MCF 10A (cell line): ENCODE measurements at regions not wholly inside any gene's neighbourhood (a gene's known extent, or its start where the extent isn't known, plus 50 kb on each side); places are given as distances from the start of the nearest gene placed in this dataset.
"Not testable (repeated sequence)": the region's sequence is repeated elsewhere in the genome, so short reads cannot be mapped to it uniquely, and the experiment has no call there.

ENCODE experiments used
- BruUV-seq: library from RNA; stranded (reverse); fragments of 400-500 nt; replicated peaks from 2 replicates; lab custom pipeline; 2021; lab: Mats Ljungman, UMichigan
- CTCF ChIA-PET: fragments of 300-600 bp; sonication (Branson Sonifier 250); formaldehyde crosslinking; extraction: SDS; loops from one replicate; lab custom pipeline; 2021; ENCODE audit warnings: antibody characterized with exemption, inconsistent platforms; lab: Yijun Ruan, JAX
- POLR2A ChIA-PET: fragments of 300-600, 350-650 bp; sonication (Branson Sonifier 250); formaldehyde crosslinking; extraction: SDS; loops from one replicate; lab custom pipeline; 2020; ENCODE audit warnings: antibody characterized with exemption, inconsistent platforms; lab: Yijun Ruan, JAX
- DNase-seq: peaks from one replicate; pipeline ENCODE4 v3.0.0-alpha.2; 2018; ENCODE audit not compliant: unreplicated experiment
- H3K27ac Mint-ChIP-seq: one replicate; pipeline ENCODE4 v1.8.0; 2022; ENCODE audit warnings: mild to moderate bottlenecking, low read depth, mixed read lengths; ENCODE audit not compliant: unreplicated experiment
- H3K27me3 Mint-ChIP-seq: one replicate; pipeline ENCODE4 v1.8.0; 2022; ENCODE audit warnings: mixed read lengths; ENCODE audit not compliant: insufficient read depth, unreplicated experiment
- H3K36me3 Mint-ChIP-seq: one replicate; pipeline ENCODE4 v1.8.0; 2022; ENCODE audit warnings: mild to moderate bottlenecking, moderate library complexity, mixed read lengths; ENCODE audit not compliant: insufficient read depth, unreplicated experiment
- H3K4me1 Mint-ChIP-seq: one replicate; pipeline ENCODE4 v1.8.0; 2022; ENCODE audit warnings: mixed read lengths; ENCODE audit not compliant: insufficient read depth, unreplicated experiment
- H3K4me3 Mint-ChIP-seq: one replicate; pipeline ENCODE4 v1.8.0; 2022; ENCODE audit warnings: mild to moderate bottlenecking, moderate library complexity, mixed read lengths; ENCODE audit not compliant: unreplicated experiment
- H3K9me3 Mint-ChIP-seq: one replicate; pipeline ENCODE4 v1.8.0; 2022; ENCODE audit warnings: mixed read lengths; ENCODE audit not compliant: unreplicated experiment
- CTCF ChIP-seq: fragments of 200-600 bp; IDR thresholded peaks from one replicate; pipeline ENCODE4 v1.8.0; 2022; ENCODE audit warnings: antibody characterized with exemption, mild to moderate bottlenecking; ENCODE audit not compliant: unreplicated experiment
- intact Hi-C: fragments of 100-400 bp; cut with micrococcal nuclease; formaldehyde crosslinking; loops from 2 replicates; pipeline ENCODE4 v1.14.1; 2022

GRCh38 chr6:167689278-167689677, 137.4 kb upstream of the AFDN start:
- BruUV-seq: no TSS peak
- H3K36me3 Mint-ChIP-seq: no peaks in the 10 kb centered on the region
- H3K4me3 Mint-ChIP-seq: no peak overlapping the region
- ChIA-PET CTCF (no interaction called here), POLR2A (no interaction called here)
- no peak for DNase-seq
- intact Hi-C loops: no loop called here
- no peak for TF ChIP-seq CTCF
- no peaks in the 10 kb centered on the region for H3K4me1 Mint-ChIP-seq
- no peak overlapping the region for H3K27ac Mint-ChIP-seq
- peaks cover 10% of the 10 kb centered on the region for H3K9me3 Mint-ChIP-seq
- peaks cover 51% of the 10 kb centered on the region for H3K27me3 Mint-ChIP-seq

- CTCF ChIA-PET: no interaction called here
- POLR2A ChIA-PET: no interaction called here
- Mint-ChIP-seq H3K27ac (no peak overlapping the region), H3K9me3 (peaks cover 10% of the 10 kb centered on the region), H3K4me3 (no peak overlapping the region), H3K36me3 (no peaks in the 10 kb centered on the region), H3K4me1 (no peaks in the 10 kb centered on the region), H3K27me3 (peaks cover 51% of the 10 kb centered on the region)
- DNase-seq: no peak
- BruUV-seq: no TSS peak
- intact Hi-C loops: no loop called here
- no peak for TF ChIP-seq CTCF
Measured at GRCh38 chr6:167689751-167690150, 137.0 kb upstream of the AFDN start.

GRCh38 chr6:167690167-167690922, 136.4 kb upstream of the AFDN start:
- H3K4me1 Mint-ChIP-seq, intact Hi-C loops, CTCF ChIA-PET, DNase-seq, BruUV-seq, H3K36me3 Mint-ChIP-seq, POLR2A ChIA-PET, H3K27ac Mint-ChIP-seq, H3K4me3 Mint-ChIP-seq: not testable (repeated sequence)
- Mint-ChIP-seq H3K9me3 (peaks cover 10% of the 10 kb centered on the region), H3K27me3 (peaks cover 51% of the 10 kb centered on the region)

- intact Hi-C loops: no loop called here
- BruUV-seq: no TSS peak
- Mint-ChIP-seq H3K4me1 (no peaks in the 10 kb centered on the region), H3K27me3 (peaks cover 51% of the 10 kb centered on the region), H3K4me3 (no peak overlapping the region), H3K9me3 (peaks cover 10% of the 10 kb centered on the region), H3K36me3 (no peaks in the 10 kb centered on the region), H3K27ac (no peak overlapping the region)
- ChIA-PET CTCF (no interaction called here), POLR2A (no interaction called here)
- DNase-seq: no peak
- TF ChIP-seq CTCF: no peak
Measured at GRCh38 chr6:167690931-167691330, 135.8 kb upstream of the AFDN start.
